ENCODE measurements at regions not wholly inside any gene's neighbourhood (a gene's known extent, or its start where the extent isn't known, plus 50 kb on each side); places are given as distances from the start of the nearest gene placed in this dataset.

DNA sequence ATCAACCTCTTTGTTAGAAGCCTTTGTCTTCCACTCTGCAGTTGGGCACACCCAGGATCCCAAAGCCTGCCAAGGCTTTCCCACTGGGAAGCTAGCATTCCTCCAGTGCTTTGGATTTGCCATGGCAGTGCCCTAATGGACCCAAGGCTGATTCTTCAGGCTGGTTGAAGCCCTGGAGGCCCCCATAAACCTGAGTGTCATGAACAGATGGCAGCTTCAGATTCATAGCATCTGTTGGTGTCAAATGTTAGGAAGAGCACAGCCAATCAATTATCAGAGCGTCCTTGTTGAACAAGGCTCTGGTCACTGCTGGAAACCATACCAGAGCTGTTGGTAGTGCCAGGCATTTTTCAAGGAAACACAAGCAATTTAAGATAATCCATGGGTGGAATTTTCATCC, 241.1 kb upstream of the KLF4 start:
- FAIRE-seq: no peak

DNA sequence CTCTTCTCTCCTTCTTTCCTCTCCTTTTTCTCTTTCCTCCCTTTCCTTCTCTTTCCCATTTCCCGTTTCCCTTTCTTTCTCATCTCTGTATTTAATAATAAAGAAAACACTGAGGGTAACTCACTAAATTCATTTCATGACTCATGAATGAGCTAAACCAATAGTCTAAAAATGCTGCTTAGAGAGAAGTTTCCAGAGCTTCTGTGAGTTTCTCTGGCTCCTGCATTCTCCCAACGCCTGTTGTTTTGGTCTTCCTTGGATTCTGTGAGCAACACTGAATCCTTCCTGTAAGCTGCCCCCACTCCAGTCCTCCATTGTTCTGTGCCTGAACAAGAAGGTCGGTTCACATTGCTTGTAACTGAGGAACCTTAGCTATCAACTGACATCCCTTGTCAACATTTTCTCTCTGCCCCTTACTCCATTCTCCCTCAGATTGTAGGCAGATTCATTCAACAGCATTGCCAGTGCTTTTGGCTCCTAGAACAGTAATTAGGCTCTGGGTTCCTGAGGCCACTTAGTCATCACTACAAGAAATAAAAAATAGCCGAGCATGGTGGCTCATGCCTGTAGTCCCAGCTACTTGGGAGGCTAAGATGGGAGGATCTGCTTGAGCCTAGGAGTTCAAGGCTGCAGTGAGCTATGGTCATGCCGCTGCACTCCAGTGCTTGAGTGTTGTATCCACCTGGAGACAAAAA, 237.7 kb upstream of the KLF4 start:
- no peak for FAIRE-seq

DNA sequence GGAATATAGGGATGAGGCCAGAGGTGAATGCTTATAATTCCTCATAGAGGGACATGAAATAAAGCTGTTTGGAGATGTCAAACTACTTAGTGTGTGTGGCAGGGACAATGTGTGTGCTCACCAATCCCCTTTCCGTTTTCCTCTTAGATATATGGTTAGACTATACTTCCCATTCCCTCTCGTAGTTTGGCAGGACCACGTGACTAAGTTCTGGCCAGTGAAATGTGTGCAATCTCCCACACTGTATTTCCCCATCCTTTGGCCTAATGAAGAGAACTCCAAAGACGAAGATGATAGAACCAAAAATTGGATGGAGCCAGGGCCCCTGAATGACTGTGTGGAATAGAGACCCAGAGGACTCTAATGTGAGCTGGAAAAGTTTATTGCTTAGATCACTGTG, 233.4 kb upstream of the KLF4 start:
- FAIRE-seq: no peak

DNA sequence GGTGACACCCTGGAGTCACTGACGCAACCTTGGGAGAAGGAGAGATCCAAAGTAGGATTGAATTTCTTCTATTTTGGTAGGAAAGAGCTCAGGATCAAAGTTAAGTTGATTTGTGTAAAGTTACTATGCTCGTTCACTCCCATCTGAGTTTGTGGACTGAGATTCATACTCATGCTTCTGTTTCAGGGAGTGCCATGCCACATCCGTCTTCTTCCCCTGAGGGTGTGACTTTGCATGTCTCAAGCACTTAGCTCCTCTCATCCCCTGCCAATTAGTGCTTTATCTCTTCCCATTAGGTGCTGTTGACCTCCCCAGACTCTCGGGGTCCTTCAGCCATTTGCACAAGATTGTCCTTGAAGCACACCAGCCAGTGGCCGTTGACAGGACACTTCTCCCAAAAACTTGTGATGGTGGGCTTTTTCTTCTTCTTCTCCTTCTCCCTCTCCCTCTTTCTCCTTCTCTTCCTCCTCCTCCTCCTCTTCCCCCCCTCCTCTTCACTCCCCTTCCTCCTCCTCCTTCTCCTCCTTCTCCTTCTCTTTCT, 232.2 kb upstream of the KLF4 start:
- FAIRE-seq: no peak

DNA sequence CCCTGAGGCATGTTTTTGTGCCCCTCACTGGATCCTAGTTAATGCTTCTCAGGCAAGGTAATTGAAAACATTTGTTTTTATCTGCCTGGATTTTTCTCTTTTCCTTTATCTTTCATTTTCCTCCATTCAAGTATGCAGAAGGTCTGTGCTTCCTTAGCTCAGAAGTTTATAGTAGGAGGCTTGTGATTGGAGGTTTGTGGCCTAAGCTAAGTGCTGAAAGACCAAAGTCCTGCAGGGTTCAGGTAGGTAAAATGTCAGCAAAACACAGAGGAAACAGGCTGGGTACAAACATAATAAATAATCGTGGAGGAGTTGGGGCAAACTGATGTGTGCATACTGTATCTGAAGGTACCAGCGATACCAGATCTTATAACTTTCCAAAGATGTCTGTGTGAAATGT, 230.9 kb upstream of the KLF4 start:
- FAIRE-seq: no peak

GRCh38 chr9:107717529-107718314, 228.2 kb upstream of the KLF4 start:
- no peak for FAIRE-seq

DNA sequence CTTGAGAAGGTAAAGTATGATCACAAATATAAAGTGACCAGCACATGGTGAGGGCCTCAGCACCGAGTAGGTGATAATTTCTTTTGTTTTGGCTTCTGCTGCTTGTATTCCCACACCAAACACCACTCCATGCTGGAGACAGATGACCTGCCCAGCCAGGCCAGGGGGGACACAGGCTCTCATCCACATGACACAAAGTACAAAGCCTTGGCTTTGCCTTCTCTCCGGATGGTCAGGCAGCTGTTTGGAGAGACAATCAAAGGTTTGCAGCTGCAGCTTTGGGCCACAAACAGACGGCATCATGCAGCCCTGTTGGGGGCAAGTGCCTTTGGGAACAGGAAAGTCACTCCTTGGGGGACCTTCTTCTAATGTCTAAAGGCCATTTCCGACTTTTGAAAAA, 226.2 kb upstream of the KLF4 start:
- no peak for FAIRE-seq

- FAIRE-seq: no peak
These were observed 223.9 kb upstream of the KLF4 start for GRCh38 chr9:107713470-107713869.

DNA sequence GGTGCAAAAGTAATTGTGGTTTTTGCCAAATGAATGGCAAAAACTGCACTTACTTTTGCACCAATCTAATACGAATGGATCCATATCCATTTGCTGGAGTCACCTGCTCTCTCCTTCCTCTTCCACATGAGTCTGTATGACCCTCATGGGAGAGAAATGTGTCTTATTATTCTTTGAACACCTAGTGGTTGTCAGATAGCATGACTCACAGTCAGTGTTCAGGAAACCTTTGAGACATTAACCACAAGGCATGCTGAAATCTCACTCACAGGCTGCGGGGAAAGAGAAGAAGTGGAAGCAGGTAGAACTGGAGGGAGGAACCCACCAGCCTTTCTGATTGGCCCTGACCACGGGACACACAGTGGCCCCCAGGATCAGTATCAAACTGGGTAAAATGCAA, 222.8 kb upstream of the KLF4 start:
- no peak for FAIRE-seq

GRCh38 chr9:107711542-107711941, 222.0 kb upstream of the KLF4 start:
- no peak for FAIRE-seq

DNA sequence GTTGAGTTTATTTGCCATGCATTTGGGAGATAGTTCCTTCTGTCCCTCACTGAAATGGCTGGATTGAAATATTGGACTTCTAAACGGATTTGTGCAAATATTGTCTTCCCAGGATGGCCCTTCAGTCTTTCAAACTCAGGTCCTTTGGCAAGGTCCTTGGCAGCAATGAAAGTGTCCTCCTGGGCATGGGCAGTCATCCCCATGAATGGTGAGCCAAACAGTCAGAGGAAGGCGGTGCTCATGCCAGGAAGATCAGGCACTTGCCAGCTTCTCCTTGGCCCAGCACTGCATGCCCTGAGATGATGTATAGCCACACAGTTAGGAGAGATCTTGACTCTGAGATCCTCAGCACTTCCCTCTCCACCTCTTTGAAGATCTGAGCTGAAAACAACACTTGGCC, 221.4 kb upstream of the KLF4 start:
- no peak for FAIRE-seq

GRCh38 chr9:107710546-107710945, 221.0 kb upstream of the KLF4 start:
- FAIRE-seq: no peak

GRCh38 chr9:107708791-107709190, 219.2 kb upstream of the KLF4 start:
- no peak for FAIRE-seq

GRCh38 chr9:107707915-107708441, 218.4 kb upstream of the KLF4 start:
- FAIRE-seq: no peak

DNA sequence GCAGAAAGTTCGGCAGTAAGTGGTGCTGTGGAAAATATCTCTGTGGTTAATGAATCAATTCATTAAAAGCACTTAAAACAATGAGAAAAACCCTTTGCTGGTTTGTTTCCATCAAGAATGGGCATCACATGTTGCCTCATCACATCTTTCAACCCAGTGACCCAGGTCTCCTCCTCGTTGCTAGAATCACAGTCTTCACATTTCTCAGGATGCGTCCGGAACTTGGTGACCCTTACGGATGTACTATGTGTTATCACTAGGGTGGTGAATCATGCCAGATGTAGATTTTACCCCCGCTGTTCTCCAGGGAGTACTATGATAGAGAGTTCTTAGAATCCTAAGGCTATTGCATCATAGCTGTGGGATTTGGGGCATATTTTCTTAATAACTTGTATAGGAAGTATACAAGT, 217.9 kb upstream of the KLF4 start:
- FAIRE-seq: no peak

- no peak for FAIRE-seq
These were observed 217.3 kb upstream of the KLF4 start for GRCh38 chr9:107706701-107707427.

DNA sequence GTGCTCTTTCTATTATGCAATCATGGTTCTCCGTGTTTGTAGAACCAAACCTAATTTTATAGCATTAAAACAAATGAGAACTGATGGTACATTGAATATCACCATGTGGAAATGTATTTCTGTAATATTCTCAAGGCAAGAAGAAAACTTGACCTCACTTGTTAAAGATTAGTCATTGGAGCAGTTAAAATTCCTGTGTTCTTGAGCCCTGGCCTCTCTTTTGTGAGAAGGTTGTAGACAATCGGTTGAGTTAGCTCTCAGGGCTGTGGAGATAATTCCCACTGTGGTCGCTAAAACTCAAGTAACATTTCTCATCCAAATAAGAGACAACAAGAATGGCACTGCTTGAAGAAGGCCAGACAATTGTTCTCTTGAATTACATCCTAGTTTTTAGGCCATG, 216.0 kb upstream of the KLF4 start:
- no peak for FAIRE-seq

DNA sequence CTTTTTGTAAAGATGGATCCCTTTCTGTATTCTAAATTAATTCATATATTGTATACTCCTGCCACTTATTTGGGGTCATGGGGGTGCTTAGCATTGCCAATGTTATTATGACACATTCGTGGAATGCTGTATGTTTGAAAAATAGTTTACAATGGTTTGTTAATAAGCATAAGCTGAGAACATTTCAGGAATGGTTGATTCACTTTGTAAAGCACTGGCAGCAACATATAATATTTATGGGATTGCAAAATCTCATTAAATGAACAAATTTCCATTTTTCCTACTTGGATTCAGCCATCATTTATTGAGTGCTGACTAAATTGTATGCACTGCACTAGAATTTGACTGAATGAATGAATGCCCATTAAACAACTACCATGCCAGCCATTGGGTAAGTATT, 215.2 kb upstream of the KLF4 start:
- FAIRE-seq: no peak

DNA sequence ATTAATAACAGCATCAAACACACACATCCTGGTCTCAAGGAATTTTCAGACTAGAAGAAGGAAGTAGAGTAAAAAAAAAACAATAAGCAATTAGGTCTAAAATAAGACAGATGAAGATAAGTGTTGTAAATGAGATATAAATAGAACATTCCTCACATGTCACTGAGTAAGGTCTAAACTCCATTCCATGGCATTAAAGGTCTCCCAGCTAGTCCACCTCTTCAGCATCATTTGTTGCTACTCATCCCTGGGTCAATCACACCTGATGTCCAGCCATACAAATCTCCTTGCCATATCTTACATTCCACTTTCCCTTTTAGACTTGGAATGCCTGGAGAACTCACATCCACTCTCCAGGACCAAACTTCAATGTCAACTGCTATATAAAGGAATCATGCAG, 214.1 kb upstream of the KLF4 start:
- no peak for FAIRE-seq

DNA sequence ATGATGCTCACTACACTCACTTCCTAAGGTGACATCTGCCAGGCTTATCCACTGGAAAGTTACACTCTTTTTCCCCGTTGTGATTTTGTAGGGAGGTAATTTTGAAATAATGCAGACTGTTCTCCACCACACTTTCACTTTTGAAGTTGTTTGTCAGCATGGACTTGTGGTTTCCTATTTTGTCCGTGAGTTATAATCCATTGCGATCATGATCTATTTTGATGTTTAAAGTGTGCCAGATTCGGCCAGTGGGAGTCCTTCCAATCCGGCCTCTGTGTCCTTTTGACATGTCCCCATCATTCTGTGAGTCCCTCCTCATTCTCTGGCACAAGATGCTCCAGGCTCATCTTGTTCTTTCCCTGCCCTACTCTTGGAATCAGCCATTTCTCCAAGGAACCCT, 211.3 kb upstream of the KLF4 start:
- FAIRE-seq: no peak

DNA sequence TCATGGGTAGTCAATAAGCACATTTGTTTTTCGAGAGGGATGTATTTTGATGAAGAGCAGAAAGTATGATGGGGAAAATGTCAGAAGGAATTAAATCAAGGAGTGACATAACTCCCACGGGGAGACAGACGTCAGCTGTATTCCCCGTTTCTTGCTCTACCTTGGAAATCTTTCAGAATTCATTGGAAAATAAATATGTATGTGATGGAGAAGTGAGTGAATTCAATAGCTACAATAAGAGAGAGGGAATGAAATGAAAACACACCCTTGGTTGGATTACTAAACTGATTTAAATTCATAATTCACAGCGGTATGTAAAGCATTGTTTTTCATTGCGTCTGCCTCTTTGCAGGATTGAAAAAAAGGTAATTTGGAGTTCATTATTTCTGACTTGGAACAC, 209.7 kb upstream of the KLF4 start:
- FAIRE-seq: no peak

GRCh38 chr9:107698779-107699178, 209.2 kb upstream of the KLF4 start:
- FAIRE-seq: no peak

- no peak for FAIRE-seq
These were observed 206.7 kb upstream of the KLF4 start for GRCh38 chr9:107696302-107696701.

- no peak for FAIRE-seq
These were observed 204.8 kb upstream of the KLF4 start for GRCh38 chr9:107694390-107694789.

All from G401.6 (cell line).